GM19324 (cell line): ENCODE measurements at regions not wholly inside any gene's neighbourhood (a gene's known extent, or its start where the extent isn't known, plus 50 kb on each side); places are given as distances from the start of the nearest gene placed in this dataset.

Source experiments
- ATAC-seq: cut with Tn5 transposase; IDR thresholded peaks from one replicate; pipeline ENCODE4 v1.9.1; 2021; ENCODE audit warnings: mild to moderate bottlenecking, moderate library complexity; ENCODE audit not compliant: unreplicated experiment, low FRiP score

GRCh38 chr5:158177146-158177545, 318.2 kb upstream of the CLINT1 start:
- no peak for ATAC-seq

DNA sequence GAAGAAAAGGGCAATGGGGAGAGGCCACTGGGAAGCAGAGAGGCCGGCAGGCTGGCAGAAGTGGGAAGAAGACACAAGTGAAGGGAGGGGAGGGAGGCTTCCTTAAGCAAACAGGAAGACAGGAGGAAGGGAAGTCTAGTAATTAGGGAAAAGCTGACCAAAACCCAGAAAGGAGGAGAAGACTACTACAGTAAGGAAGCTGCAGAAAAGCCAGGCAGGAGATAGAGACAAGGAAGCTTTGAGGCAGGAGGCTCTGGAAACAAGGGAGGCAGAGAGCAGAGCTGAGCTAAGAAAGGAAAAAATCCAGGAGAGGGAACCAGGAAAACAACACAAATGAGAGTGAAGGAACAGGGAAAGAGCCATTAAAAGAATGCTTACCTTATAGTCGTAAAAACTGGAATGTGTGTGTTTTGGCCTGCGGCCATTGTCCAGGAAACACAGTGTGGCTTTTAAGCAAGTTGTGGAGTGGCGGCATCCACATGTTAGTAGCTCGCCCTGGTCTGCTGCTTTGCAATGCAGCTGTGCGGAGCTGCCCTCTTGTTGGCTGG, 317.1 kb upstream of the CLINT1 start:
- no peak for ATAC-seq

DNA sequence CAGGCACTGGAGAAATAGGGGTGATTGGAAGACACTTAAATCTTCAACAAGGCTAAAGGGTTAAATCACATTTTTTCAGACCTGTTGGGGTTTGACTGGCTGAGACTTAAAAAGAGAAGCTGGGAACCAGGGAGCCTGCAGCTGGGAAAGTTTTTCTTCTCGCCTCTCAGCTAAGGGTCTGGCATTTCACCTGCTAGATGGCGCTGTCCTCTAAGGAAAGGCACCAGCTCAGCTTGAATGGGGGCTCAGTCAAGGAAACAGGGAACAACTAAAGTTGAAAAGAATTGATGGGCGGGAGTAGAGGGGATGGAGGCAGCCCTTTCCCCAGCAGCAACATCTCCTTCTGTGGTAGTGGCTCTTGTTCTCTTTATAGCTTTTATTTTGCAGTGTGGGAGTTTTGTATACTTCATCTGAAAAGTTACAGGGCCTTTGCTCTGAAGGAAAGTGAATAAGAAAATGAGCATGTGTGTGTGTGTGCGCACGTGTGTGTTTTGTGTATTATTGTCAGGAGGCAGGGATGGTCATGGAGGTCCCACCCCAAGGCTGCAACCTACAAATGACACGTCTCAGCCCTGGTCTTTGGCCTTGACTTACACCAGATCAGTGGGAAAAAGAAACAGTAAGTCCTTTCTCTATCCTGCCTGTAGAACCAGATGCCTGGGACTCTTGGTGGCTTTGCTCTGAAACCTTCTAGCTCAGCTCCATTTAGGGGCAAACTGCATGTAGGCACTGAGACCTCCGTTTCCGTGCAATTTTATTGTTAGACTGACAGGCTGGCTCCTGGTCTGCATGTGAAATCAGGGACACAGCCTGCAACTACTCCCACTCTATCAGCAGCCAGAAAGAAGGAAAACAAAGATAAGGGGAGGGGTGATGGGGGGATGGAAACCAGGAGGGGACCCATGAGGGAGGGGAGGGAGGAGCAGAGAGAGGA, 316.2 kb upstream of the CLINT1 start:
- no peak for ATAC-seq

DNA sequence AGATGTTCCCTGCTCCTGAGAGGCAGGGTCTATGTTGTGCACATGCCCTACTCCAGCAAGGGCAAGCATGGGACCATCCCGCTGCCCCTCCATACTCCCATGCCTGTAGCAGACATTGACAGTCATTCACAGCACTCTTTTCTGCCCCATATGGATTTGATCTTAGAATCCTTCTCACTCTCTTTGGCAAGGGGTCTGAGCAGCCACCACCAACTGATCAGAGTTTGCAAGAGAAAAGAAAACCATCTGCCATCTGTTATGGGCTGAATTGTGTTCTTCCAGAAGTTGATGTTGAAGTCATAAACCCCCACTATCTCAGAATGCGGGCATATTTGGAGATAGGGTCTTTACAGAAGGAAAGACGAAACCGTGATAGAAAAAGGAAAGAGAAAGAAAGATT, 315.1 kb upstream of the CLINT1 start:
- ATAC-seq = no peak

DNA sequence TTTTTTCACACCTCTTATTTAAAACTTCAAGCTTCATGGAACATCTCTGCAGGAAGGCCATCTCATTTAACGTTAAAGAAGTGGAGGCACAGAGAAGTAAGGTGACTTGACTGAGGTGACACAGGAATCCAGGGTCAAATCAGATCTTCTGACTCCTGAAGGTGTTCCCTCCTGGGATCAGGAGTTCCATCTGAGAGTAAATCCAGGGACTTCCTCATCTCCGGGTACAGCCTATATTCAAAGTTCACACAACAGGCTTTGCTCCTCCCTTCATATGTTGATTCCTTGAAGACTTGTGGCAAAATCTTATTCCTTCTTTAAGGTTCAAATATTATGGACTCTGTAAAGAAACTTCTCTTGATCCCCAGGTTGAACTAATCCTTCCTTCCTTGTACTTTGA, 313.1 kb upstream of the CLINT1 start:
- no peak for ATAC-seq

DNA sequence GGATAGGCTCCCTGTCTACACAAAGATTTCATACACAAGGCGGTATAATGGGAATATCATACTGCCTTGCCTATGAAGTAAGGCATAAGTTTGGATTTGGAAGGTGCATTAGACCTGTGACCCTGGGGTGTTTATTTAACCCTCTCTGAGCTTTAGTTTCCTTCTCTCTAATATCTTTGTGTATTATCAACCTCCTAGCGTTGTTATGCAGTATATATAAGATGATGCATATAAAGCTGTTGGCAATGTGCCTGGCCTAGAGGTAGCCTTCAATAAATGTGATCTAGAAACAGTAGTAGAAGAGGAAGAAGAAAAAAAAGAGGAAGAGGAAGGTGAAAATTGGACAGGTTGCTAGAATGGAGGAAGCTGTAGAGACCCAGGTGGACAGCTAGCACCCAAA, 311.6 kb upstream of the CLINT1 start:
- no peak for ATAC-seq

GRCh38 chr5:158170060-158170459, 311.1 kb upstream of the CLINT1 start:
- no peak for ATAC-seq

DNA sequence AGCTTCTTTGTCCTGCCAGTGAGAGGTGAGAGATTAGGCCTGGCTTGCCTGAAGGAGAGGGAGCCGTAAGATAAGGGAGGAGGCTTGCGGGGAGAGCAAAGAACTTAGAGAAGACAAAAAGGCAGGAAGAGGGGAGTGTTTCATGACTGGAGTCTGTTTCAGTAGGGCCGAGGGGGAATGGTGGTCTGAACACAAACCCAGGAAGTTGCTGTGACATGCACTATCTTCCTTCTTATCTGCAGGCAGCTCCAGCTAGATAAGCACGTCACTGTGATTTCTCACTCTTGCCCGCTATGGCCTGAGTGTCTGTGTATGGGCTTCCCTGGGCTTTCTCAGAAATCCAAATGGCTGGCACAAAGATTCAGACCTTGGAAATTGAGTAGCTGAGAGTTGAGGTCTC, 307.5 kb upstream of the CLINT1 start:
- no peak for ATAC-seq

DNA sequence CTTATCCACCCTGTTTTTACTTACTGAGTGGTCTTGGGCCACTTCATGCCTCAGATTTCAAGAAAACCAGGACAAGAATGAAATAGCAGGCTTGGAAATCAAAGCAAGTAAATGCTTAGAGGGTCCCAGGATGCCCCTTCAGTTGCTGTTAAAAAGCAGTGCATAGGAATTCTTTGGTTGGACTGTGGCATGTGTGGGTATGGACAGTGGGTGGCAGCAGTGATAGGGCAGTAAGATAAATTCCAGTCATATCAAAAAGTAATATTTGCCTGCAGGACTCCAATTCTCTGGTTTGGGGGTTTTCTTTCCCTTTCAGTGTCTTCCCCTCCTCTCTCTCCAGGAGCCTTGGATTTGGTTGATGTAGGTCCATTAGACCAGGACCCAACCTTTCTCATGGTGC, 306.7 kb upstream of the CLINT1 start:
- no peak for ATAC-seq

- no peak for ATAC-seq
Measured at GRCh38 chr5:158164296-158165047, 305.5 kb upstream of the CLINT1 start.

- ATAC-seq = no peak
Measured at GRCh38 chr5:158163451-158164295, 304.7 kb upstream of the CLINT1 start.

DNA sequence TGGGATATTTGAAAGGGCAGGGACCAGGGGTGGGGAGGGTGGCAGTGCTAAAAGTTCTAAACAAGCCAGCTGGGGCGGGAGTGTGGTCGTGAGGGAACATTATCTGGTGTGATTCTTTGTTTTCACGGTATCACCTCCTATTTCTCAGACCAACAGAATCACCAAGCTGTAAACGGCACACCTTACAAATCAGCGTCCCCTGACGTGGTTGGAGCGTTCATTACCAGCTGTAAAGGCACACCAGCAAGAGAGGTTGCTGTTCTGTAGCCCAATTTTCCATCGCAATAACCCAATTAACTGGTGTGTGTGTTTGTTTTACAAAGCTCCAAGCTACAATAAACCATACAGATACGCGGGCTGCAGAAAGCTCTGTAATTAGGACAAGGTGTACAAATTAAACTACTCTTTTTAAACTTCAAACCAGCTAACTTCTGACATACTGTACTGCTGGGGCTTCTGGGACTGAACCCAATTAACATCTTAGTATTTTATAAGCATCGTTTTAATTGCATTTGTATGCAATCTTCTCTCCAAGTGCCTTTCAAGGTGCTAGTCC, 303.6 kb upstream of the CLINT1 start:
- no peak for ATAC-seq

DNA sequence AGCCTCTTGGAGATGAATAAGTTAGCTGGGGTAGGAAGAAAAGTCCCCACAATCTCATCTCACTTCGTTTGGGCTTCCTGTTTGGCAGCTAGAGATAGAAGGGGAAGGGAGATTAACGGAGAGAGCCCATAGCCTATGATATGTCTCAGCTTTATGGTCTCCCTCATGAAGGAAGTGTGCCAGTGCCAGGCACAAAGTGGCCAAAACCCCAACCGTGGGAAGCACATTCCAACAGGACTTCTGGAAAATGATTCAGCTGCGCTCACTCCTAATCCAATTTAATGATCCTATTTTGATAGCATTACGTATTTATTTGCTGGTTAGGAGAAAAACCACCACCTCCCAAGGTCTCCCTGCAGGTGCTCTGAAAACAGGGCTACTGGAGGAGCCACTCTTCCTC, 303.1 kb upstream of the CLINT1 start:
- no peak for ATAC-seq

DNA sequence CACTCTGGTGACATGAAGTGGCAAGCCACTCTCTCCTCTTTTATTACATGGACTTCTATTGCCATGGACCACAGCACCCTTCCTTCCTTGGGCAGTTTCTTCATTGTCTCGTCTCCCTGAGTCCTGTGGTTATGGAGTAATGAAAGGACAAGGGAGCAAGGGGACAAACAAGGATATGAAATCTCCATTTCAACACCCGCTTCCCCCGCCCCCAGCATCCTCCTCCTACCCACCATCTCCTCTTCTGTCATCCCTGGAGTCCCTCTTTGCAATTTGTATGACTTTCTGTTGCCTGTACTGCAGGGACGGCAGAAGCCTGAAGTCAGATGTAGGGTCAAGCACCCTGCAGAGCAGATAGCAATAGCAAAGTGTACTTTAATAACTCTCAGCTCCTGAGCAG, 300.7 kb upstream of the CLINT1 start:
- no peak for ATAC-seq

DNA sequence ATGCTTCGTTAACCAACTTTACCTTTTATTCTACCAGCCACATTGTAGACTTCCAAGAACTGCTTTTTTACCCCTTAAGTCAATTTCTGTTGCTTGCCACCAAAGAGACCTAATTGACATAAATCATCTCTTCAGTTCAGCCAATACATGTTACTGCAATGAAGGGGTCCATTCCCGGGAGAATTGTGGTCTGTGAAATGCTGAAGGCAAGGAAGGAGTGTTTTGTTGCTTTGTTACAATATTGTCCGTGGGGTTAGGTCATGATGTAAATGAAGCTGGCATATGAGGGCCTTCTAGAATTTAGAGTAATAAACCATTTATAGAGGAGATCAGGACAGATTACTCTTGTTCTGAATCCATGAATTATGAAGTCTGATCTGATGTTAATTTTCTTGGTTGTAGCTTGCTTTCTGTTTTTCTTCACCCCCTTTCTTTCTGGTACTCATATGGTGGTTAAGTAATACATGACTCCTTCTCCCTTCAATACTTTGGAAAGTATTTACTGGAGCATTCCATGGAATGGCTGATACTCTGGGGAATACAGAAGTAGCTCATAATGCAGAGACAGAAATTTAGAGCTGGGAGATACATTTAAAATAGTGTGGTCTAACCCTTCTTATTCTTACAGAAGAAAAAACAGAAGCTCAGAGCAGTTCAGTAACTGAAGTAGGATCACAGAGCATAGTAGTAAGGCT, 297.0 kb upstream of the CLINT1 start:
- ATAC-seq = no peak

DNA sequence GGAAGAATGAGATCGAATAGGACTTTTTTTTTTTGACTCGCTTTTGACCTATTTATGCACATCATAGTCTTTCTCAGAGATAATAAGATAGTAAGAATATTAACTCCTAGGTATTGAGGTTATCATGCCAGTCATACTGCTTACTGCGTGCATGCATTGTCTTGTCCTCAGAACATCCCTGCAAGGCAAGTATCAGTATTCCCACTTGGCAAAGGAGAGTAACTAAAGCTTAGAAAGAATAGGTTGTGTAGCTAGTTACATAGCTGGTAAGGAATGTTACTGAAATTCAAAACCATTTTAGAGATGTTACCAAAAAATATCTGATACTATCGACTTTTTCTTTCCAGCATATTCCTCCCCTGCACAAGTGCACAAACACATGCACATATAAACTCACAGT, 296.1 kb upstream of the CLINT1 start:
- ATAC-seq = no peak

GRCh38 chr5:158154226-158155005, 295.5 kb upstream of the CLINT1 start:
- no peak for ATAC-seq

DNA sequence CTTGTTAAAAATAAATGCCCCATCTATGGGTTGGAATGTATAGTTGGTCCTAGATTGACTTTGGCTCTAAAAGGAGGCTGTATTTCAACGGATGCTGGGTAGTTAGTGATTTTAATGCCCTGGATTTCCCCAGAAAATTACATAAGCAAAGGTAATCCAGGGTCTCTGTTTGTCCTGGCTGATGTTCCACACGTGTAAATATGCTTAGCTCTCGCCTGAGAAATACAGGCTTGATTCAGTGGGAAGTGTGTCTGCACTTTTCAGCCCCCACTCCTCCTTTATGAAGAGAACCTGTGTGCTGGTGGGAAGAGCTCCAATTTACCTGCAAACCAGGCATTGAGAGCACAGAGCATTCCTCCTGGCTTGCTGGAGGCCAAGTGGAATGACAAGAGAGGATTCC, 294.6 kb upstream of the CLINT1 start:
- no peak for ATAC-seq

DNA sequence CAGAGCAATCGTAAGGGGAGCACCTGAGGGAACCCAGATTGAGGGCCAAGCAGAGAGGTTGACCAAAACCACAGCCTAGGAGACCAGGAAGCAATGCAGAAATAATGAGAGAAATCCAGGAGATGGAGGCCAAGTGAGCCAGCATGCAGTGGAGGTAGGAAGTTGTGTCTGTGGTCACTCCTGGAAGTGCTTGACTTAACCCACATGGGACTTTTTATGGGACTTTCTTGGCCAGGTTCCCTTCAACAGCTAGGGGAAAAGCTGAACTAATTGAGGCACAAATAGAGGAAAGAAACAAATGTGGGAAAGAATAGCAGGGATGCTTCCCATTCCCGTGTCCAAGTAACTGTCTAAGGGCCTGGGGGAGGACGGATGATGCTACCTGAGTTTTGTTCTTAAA, 293.2 kb upstream of the CLINT1 start:
- no peak for ATAC-seq
